Occipital lobe (tissue), 1 donor: ENCODE measurements at regions not wholly inside any gene's neighbourhood (a gene's known extent, or its start where the extent isn't known, plus 50 kb on each side); places are given as distances from the start of the nearest gene placed in this dataset.

ENCODE experiments used
- DNase-seq: peaks from one replicate; lab custom pipeline; 2025; lab: John Stamatoyannopoulos, UW

- DNase-seq = no peak
These were observed 356.9 kb upstream of the TSHZ3 start for GRCh38 chr19:31706131-31706530.

- DNase-seq = no peak
These were observed 357.7 kb upstream of the TSHZ3 start for GRCh38 chr19:31706691-31707620.

GRCh38 chr19:31708520-31708919, 359.3 kb upstream of the TSHZ3 start:
- no peak for DNase-seq

GRCh38 chr19:31709476-31709875, 360.2 kb upstream of the TSHZ3 start:
- DNase-seq = no peak

- no peak for DNase-seq
These were observed 366.2 kb upstream of the TSHZ3 start for GRCh38 chr19:31715249-31715945.

- no peak for DNase-seq
These were observed 367.6 kb upstream of the TSHZ3 start for GRCh38 chr19:31716826-31717225.

GRCh38 chr19:31717269-31717923, 368.2 kb upstream of the TSHZ3 start:
- no peak for DNase-seq

GRCh38 chr19:31718032-31718431, 368.8 kb upstream of the TSHZ3 start:
- DNase-seq = no peak

- DNase-seq = no peak
These were observed 369.7 kb upstream of the TSHZ3 start for GRCh38 chr19:31718898-31719297.

GRCh38 chr19:31723101-31723500, 373.9 kb upstream of the TSHZ3 start:
- no peak for DNase-seq

- DNase-seq = no peak
These were observed 375.8 kb upstream of the TSHZ3 start for GRCh38 chr19:31725051-31725450.

GRCh38 chr19:31727536-31727935, 378.3 kb upstream of the TSHZ3 start:
- DNase-seq = no peak

GRCh38 chr19:31730270-31730669, 381.0 kb upstream of the TSHZ3 start:
- DNase-seq = no peak

- DNase-seq = no peak
These were observed 384.4 kb upstream of the TSHZ3 start for GRCh38 chr19:31733591-31733990.

GRCh38 chr19:31742249-31742648, 393.0 kb upstream of the TSHZ3 start:
- DNase-seq = no peak

- DNase-seq = no peak
These were observed 396.5 kb upstream of the TSHZ3 start for GRCh38 chr19:31745731-31746130.

GRCh38 chr19:31749231-31749630, 400.0 kb upstream of the TSHZ3 start:
- no peak for DNase-seq

- DNase-seq = no peak
These were observed 410.1 kb upstream of the TSHZ3 start for GRCh38 chr19:31759359-31759758.

- no peak for DNase-seq
These were observed 412.2 kb upstream of the TSHZ3 start for GRCh38 chr19:31761281-31761913.

- DNase-seq = no peak
These were observed 421.0 kb upstream of the TSHZ3 start for GRCh38 chr19:31770223-31770622.

- no peak for DNase-seq
These were observed 423.7 kb upstream of the TSHZ3 start for GRCh38 chr19:31772915-31773314.

- DNase-seq = no peak
These were observed 432.3 kb upstream of the TSHZ3 start for GRCh38 chr19:31781542-31781941.
